H1 (cell line): ENCODE measurements at regions not wholly inside any gene's neighbourhood (a gene's known extent, or its start where the extent isn't known, plus 50 kb on each side); places are given as distances from the start of the nearest gene placed in this dataset.

ENCODE experiments used
- ASH2L ChIP-seq: fragments of 200-600, 300-600 bp; sonication (generic); IDR thresholded peaks from one replicate; pipeline ENCODE4 v1.7.1; 2017; ENCODE audit warnings: low read length
- CHD2 ChIP-seq: IDR thresholded peaks from 2 replicates; pipeline ENCODE4 v1.6.1; 2012; ENCODE audit warnings: low read length, improper control_type of control experiment
- RAD21 ChIP-seq, 2 experiments: IDR thresholded peaks in 1 of 2; conservative IDR thresholded peaks in 1 of 2; 2 replicates each; pipeline ENCODE4 v1.6.1; 2011; ENCODE audit warnings: low read depth in 2 of 2, low read length in 2 of 2, improper control_type of control experiment in 1 of 2, inconsistent platforms in 1 of 2, mild to moderate bottlenecking in 1 of 2, moderate library complexity in 1 of 2
- SP4 ChIP-seq: IDR thresholded peaks from 2 replicates; pipeline ENCODE4 v1.6.1; 2012; ENCODE audit warnings: low read length, inconsistent platforms
- TBP ChIP-seq: IDR thresholded peaks from 2 replicates; pipeline ENCODE4 v1.6.1; 2011; ENCODE audit warnings: low read depth, low read length, improper control_type of control experiment
- TF ChIP-seq, protein P1 (sequence below): IDR thresholded peaks from 2 replicates; pipeline ENCODE4 v1.6.1; 2011; ENCODE audit warnings: low read length, improper control_type of control experiment

DNA sequence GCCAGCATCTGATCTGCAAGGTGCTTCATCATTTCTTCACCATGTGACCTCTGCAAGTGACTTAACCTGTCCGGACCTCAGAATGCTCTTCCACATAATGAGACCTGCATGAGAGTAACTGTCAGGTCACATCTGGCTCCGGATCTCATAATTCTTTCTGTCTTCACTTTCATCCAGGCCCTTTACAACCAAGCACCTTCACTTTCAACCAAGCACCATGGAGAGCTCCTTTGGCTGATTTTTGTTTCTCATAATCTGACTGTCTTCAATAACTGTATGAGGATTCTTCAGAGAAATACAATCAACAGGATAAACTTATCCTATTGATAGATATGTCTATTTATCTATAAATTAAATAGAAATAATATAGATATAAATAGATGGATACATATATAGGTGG is 148.1 kb downstream of the VCX3A start (continued):
- TF ChIP-seq, protein P1, sequence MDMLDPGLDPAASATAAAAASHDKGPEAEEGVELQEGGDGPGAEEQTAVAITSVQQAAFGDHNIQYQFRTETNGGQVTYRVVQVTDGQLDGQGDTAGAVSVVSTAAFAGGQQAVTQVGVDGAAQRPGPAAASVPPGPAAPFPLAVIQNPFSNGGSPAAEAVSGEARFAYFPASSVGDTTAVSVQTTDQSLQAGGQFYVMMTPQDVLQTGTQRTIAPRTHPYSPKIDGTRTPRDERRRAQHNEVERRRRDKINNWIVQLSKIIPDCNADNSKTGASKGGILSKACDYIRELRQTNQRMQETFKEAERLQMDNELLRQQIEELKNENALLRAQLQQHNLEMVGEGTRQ: no peak
- TF ChIP-seq TBP: no peak
- no peak for TF ChIP-seq RAD21 (IDR thresholded peaks at IDR 0.05 in 1 of 2, conservative IDR thresholded peaks at IDR 0.05 in 1 of 2; ENCODE audit: low read depth in 2 of 2, low read length in 2 of 2)
- no peak for TF ChIP-seq SP4
- no peak for TF ChIP-seq ASH2L
- TF ChIP-seq CHD2: no peak
